ENCODE measurements at regions not wholly inside any gene's neighbourhood (a gene's known extent, or its start where the extent isn't known, plus 50 kb on each side); places are given as distances from the start of the nearest gene placed in this dataset.

- no peak for TF ChIP-seq CTCF (optimal IDR thresholded peaks at IDR 0.05 in 1 of 3, IDR thresholded peaks at IDR 0.05 in 1 of 3, conservative IDR thresholded peaks at IDR 0.05 in 1 of 3; ENCODE audit: extremely low read depth in 1 of 3, insufficient read depth in 2 of 3, low read length in 3 of 3)
- TF ChIP-seq EZH2 (IDR thresholded peaks at IDR 0.05; ENCODE audit: low read length), result no peak
Observed at GRCh38 chrX:39899856-39900776, 197.6 kb downstream of the BCOR start.

All from keratinocyte (primary cell).